OCI-LY7 (cell line): ENCODE measurements at regions not wholly inside any gene's neighbourhood (a gene's known extent, or its start where the extent isn't known, plus 50 kb on each side); places are given as distances from the start of the nearest gene placed in this dataset.

Experiments used
- BruUV-seq: library from RNA; stranded (reverse); fragments of 400-500 nt; replicated peaks from 2 replicates; lab custom pipeline; 2021; lab: Mats Ljungman, UMichigan
- CTCF ChIA-PET: fragments of 300-600 bp; sonication (Branson Sonifier 250); formaldehyde crosslinking; loops from one replicate; lab custom pipeline; 2022; ENCODE audit warnings: antibody characterized with exemption; ENCODE audit not compliant: unreplicated experiment; lab: Charles Lee
- POLR2A ChIA-PET: fragments of 300-600 bp; sonication (Branson Sonifier 250); formaldehyde crosslinking; loops from one replicate; lab custom pipeline; 2022; ENCODE audit warnings: antibody characterized with exemption; lab: Charles Lee
- DNase-seq: peaks from one replicate; pipeline ENCODE4 v3.0.0-alpha.2; 2015; ENCODE audit warnings: low spot score
- H2AFZ ChIP-seq: fragments of 200-600 bp; sonication (generic), shearing (Covaris generic); 2 replicates; pipeline ENCODE4 v1.6.1; 2014; ENCODE audit warnings: mild to moderate bottlenecking, antibody characterized with exemption, low read length, moderate library complexity
- H3K27ac ChIP-seq: fragments of 200-600 bp; sonication (generic); 2 replicates; pipeline ENCODE4 v1.5.1; 2014; ENCODE audit warnings: mixed run types, low read depth, mild to moderate bottlenecking, moderate library complexity, low read length, inconsistent platforms; ENCODE audit not compliant: poor library complexity, severe bottlenecking
- H3K36me3 ChIP-seq: fragments of 200-600 bp; sonication (generic); 2 replicates; pipeline ENCODE4 v1.6.1; 2014; ENCODE audit warnings: mild to moderate bottlenecking, antibody characterized with exemption, low read length, moderate library complexity, mixed read lengths; ENCODE audit not compliant: insufficient read depth
- H3K4me1 ChIP-seq: fragments of 200-600 bp; sonication (generic); 2 replicates; pipeline ENCODE4 v1.5.1; 2014; ENCODE audit warnings: mild to moderate bottlenecking, low read length; ENCODE audit not compliant: insufficient read depth, poor library complexity, severe bottlenecking
- H3K4me2 ChIP-seq: fragments of 200-600 bp; sonication (generic); 2 replicates; pipeline ENCODE4 v1.6.1; 2014; ENCODE audit warnings: mild to moderate bottlenecking, low read length
- H3K4me3 ChIP-seq: fragments of 200-600 bp; sonication (generic); 2 replicates; pipeline ENCODE4 v1.5.1; 2014; ENCODE audit warnings: mild to moderate bottlenecking, low read depth, low read length; ENCODE audit not compliant: poor library complexity, severe bottlenecking
- H3K79me2 ChIP-seq: fragments of 200-600 bp; sonication (generic); 2 replicates; pipeline ENCODE4 v1.6.1; 2016; ENCODE audit warnings: low read depth, mild to moderate bottlenecking, low read length, moderate library complexity, mixed read lengths; ENCODE audit not compliant: insufficient read depth
- H3K9me2 ChIP-seq: fragments of 200-600 bp; sonication (generic); 2 replicates; pipeline ENCODE4 v1.6.1; 2016; ENCODE audit warnings: mild to moderate bottlenecking, low read length, mixed read lengths; ENCODE audit not compliant: insufficient read depth
- H3K9me3 ChIP-seq: fragments of 200-600 bp; sonication (generic); 2 replicates; pipeline ENCODE4 v1.6.1; 2014; ENCODE audit warnings: mild to moderate bottlenecking, mixed run types, low read length, mixed read lengths
- H4K20me1 ChIP-seq: fragments of 200-600 bp; sonication (generic); 2 replicates; pipeline ENCODE4 v1.6.1; 2014; ENCODE audit warnings: mild to moderate bottlenecking, antibody characterized with exemption, low read length, moderate library complexity, mixed read lengths; ENCODE audit not compliant: insufficient read depth
- EZH2phosphoT487 ChIP-seq: fragments of 200-600 bp; sonication (generic); IDR thresholded peaks from 2 replicates; pipeline ENCODE4 v1.6.1; 2018; ENCODE audit warnings: low read depth, borderline replicate concordance, mild to moderate bottlenecking, mixed run types, antibody characterized with exemption, low read length, moderate library complexity, mixed read lengths
- intact Hi-C: fragments of 100-400 bp; cut with micrococcal nuclease; formaldehyde crosslinking; loops from one replicate; pipeline ENCODE4 v1.10.0; 2022; ENCODE audit not compliant: unreplicated experiment
- TF ChIP-seq, protein P1 (sequence below): fragments of 200-600 bp; sonication (generic); conservative IDR thresholded peaks from 2 replicates; pipeline ENCODE4 v1.5.1; 2014; ENCODE audit warnings: mild to moderate bottlenecking, antibody characterized with exemption, low read length, moderate library complexity, mixed read lengths

DNA sequence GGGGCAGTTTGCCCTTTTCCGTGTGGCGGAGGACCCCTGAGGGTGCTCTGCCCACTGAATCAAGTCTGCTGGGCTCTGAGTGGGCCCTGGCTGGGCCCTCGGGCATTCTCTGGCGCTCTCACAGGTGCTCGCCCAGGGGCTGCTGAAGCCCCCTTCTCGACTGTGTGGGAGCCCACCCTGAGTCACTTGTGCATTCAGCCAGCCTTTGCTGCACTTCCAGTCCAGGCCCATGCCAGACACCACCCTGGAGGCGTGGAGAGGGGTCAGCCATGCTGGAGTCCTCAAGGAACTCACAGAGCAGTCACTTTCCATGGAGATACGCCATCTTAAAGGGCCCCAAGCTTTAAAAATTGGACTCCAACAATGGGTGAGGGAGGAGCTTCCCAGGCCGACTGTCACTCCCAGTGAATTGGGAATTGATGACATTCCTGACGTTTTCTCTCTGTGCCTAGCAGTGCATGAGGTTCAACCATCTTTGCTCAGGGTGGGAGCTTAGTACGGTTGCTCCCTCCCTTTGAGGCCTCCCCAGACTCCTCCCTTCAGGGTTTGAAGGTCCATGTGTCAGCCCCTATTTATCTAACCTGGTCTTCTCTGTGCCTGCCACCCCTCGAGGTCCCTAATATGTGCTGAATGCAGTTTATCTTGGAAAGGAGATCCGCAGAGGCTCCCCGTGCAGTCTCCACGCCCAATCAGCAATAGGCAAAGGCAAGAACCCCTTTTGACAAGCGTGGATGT lies 71.8 kb upstream of the HS6ST1 start:
- POLR2A ChIA-PET, result no interaction called here
- BruUV-seq, result no TSS peak
- no peak for DNase-seq
- no peaks in the 10 kb centered on the region for H4K20me1 ChIP-seq
- H2AFZ ChIP-seq, result no peak overlapping the region
- intact Hi-C loops, result no loop called here
- no peaks in the 10 kb centered on the region for H3K9me2 ChIP-seq
- no peak overlapping the region for H3K27ac ChIP-seq
- no peaks in the 10 kb centered on the region for H3K4me1 ChIP-seq
- no peaks in the 10 kb centered on the region for H3K9me3 ChIP-seq
- TF ChIP-seq, protein P1, sequence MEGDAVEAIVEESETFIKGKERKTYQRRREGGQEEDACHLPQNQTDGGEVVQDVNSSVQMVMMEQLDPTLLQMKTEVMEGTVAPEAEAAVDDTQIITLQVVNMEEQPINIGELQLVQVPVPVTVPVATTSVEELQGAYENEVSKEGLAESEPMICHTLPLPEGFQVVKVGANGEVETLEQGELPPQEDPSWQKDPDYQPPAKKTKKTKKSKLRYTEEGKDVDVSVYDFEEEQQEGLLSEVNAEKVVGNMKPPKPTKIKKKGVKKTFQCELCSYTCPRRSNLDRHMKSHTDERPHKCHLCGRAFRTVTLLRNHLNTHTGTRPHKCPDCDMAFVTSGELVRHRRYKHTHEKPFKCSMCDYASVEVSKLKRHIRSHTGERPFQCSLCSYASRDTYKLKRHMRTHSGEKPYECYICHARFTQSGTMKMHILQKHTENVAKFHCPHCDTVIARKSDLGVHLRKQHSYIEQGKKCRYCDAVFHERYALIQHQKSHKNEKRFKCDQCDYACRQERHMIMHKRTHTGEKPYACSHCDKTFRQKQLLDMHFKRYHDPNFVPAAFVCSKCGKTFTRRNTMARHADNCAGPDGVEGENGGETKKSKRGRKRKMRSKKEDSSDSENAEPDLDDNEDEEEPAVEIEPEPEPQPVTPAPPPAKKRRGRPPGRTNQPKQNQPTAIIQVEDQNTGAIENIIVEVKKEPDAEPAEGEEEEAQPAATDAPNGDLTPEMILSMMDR, result no peak
- no peak for TF ChIP-seq EZH2phosphoT487
- H3K36me3 ChIP-seq, result no peaks in the 10 kb centered on the region
- H3K79me2 ChIP-seq, result no peaks in the 10 kb centered on the region
- no peak overlapping the region for H3K4me2 ChIP-seq
- CTCF ChIA-PET, result no interaction called here
- H3K4me3 ChIP-seq, result no peak overlapping the region

DNA sequence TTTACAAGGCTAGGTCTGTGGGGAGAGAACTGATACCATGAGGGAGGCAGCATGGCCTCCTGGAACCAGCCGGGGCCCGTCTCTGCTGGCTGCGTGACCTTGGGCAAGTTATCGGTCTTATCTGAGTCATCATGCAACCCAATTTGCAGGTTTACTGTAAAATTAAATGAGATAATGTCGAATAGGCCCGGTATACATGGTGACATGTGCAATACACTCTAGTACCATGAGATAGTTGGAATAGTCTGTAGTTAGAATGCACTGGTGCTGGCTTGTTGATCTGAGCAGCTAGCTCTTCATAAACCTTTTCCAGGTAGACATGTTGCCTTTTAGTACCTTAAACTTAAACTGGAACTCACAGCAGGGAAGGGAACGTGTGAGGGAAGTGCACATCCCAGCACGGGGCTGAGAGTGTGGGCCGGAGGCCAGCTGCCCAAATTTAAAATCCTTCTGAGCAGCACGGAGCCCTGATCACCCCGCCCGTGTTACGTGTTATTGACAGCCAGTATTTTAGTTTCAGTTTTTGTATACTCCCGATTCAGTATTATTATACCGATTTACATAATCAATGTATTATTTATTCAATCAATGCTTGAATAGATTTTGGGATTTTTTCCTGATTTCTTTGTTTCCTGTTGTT lies 72.4 kb upstream of the HS6ST1 start:
- no peaks in the 10 kb centered on the region for H3K9me3 ChIP-seq
- H3K4me3 ChIP-seq, result no peak overlapping the region
- CTCF ChIA-PET, result no interaction called here
- no peaks in the 10 kb centered on the region for H3K79me2 ChIP-seq
- no peaks in the 10 kb centered on the region for H3K4me1 ChIP-seq
- H3K9me2 ChIP-seq, result no peaks in the 10 kb centered on the region
- intact Hi-C loops, result no loop called here
- H3K4me2 ChIP-seq, result no peak overlapping the region
- no peak for TF ChIP-seq EZH2phosphoT487
- TF ChIP-seq, protein P1, result no peak
- H3K36me3 ChIP-seq, result no peaks in the 10 kb centered on the region
- no peaks in the 10 kb centered on the region for H4K20me1 ChIP-seq
- no peak overlapping the region for H2AFZ ChIP-seq
- POLR2A ChIA-PET, result no interaction called here
- no TSS peak for BruUV-seq
- no peak overlapping the region for H3K27ac ChIP-seq
- no peak for DNase-seq

DNA sequence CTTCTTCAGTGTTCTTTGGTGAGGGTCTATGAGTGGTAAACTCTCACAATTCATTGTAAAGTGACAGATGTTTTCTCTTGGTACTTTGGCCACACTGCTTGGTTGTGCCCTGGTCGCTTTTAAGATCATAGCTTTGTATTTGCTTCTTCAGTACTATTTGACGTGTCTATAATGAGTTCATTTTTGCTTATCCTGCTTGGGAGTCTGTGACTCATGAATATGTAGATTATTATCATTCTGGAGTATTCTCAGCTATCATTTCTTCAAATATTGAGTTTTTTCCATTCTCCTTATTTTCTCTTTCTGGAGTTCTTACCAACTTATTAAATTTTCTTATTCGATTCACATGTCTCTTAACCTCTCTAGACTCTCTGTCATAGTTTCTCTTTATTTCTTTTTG lies 73.0 kb upstream of the HS6ST1 start:
- TF ChIP-seq EZH2phosphoT487, result no peak
- TF ChIP-seq, protein P1, result no peak
- Histone ChIP-seq H3K9me3 (no peaks in the 10 kb centered on the region), H3K36me3 (no peaks in the 10 kb centered on the region), H3K4me1 (no peaks in the 10 kb centered on the region), H3K9me2 (no peaks in the 10 kb centered on the region), H3K27ac (no peak overlapping the region), H4K20me1 (no peaks in the 10 kb centered on the region), H2AFZ (no peak overlapping the region), H3K79me2 (no peaks in the 10 kb centered on the region), H3K4me2 (no peak overlapping the region), H3K4me3 (no peak overlapping the region)
- no peak for DNase-seq
- POLR2A ChIA-PET, result interaction anchor here (0.8 kb wide), 1 partner anchor 9 kb away, joined by 5 read pairs; no protein-coding TSS in a partner anchor
- intact Hi-C loops, result no loop called here
- no TSS peak for BruUV-seq
- CTCF ChIA-PET, result interaction anchor here (0.5 kb wide), 1 partner anchor 221 kb away, joined by 3 read pairs; no protein-coding TSS in a partner anchor
